Skeletal muscle tissue (tissue), 3 donors: ENCODE measurements at regions not wholly inside any gene's neighbourhood (a gene's known extent, or its start where the extent isn't known, plus 50 kb on each side); places are given as distances from the start of the nearest gene placed in this dataset.

ENCODE experiments used
- H3K27ac ChIP-seq: one replicate; pipeline ENCODE4 v1.7.0; 2013; ENCODE audit warnings: mild to moderate bottlenecking, low read depth, low read length, inconsistent platforms
- H3K27me3 ChIP-seq, 3 donors: one replicate each; pipeline ENCODE4 v1.7.0; 2013; ENCODE audit warnings: low read length in 3 of 3; ENCODE audit not compliant: control insufficient read depth in 3 of 3, insufficient read depth in 3 of 3
- H3K36me3 ChIP-seq, 3 donors: one replicate each; pipeline ENCODE4 v1.7.0; 2013; ENCODE audit warnings: low read length in 3 of 3; ENCODE audit not compliant: control insufficient read depth in 3 of 3, insufficient read depth in 3 of 3
- H3K4me1 ChIP-seq, 3 donors: one replicate each; pipeline ENCODE4 v1.7.0; 2013; ENCODE audit warnings: low read length in 3 of 3, mild to moderate bottlenecking in 3 of 3; ENCODE audit not compliant: control insufficient read depth in 3 of 3, insufficient read depth in 3 of 3
- H3K4me3 ChIP-seq, 3 donors: one replicate each; pipeline ENCODE4 v1.7.0; 2013; ENCODE audit warnings: low read length in 3 of 3
- H3K9ac ChIP-seq, 3 donors: one replicate each; pipeline ENCODE4 v1.7.0; 2013; ENCODE audit warnings: low read length in 3 of 3, mild to moderate bottlenecking in 3 of 3, moderate library complexity in 2 of 3, low read depth in 1 of 3
- H3K9me3 ChIP-seq, 3 donors: one replicate each; pipeline ENCODE4 v1.7.0; 2013; ENCODE audit warnings: low read length in 3 of 3; ENCODE audit not compliant: control insufficient read depth in 3 of 3
- donor health status: Osteomylitis.

DNA sequence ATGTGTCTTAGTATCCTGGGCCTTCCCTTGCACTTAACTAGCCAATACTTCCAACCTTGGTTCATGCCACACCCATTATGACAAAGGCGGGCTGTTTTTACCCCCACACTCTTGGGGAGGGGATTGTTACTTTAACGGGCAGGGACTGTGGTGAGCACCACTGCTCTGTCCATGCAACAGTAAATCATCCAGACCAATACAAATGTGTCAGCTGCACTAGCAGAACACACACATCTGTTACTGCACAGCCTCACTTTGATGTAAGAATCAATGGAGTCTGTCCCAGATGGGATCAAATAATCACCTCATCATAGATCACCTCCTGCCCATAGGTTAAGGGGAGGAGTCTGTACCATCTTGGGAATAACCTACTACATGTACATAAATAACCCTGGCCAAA is 58.1 kb downstream of the NPAP1 start:
- H3K9ac ChIP-seq: no peak overlapping the region
- H3K36me3 ChIP-seq: no peaks in the 10 kb centered on the region
- no peak overlapping the region for H3K27ac ChIP-seq
- no peaks in the 10 kb centered on the region for H3K27me3 ChIP-seq
- H3K4me1 ChIP-seq: no peaks in the 10 kb centered on the region
- H3K9me3 ChIP-seq: no peaks in the 10 kb centered on the region
- H3K4me3 ChIP-seq: no peak overlapping the region

DNA sequence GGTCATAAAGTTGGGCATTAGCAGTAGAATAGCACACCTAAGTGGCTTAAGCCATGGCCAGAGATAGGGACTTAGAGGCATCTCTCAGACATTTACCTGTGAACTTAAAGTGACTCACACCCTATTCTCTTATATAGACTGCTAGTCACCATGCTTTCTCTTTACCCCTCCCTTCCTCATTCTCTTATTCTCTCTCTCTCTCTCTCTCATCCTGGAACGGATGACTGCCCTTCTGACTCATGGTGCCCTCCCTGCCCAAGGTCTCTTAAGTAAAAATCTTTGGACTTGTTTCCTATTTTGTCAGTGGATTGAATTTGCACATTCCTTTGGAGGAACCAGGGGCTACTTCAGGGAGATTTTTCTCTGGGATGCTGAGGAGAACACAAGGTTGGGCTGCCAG is 58.8 kb downstream of the NPAP1 start:
- H3K27me3 ChIP-seq: no peaks in the 10 kb centered on the region

DNA sequence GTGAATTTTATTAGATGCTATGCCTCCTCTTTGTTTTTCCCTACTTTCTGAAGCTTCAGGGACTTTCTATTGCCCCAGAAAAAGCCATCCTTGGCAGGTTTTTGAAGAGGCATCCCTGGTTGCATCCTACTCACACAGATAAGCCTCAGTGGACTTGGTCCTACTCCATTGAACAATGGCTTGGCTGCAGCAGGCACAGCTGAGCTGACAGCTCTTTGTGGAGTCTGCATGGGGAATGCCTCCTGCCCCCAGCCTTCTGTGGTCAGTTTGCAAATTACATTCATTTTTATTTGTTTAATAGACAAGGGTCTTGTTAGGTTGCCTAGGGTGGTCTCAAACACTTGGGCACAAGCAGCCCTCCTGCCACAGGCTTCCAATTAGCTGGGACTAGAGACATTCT is 69.7 kb downstream of the NPAP1 start:
- Histone ChIP-seq H3K4me3 (no peak overlapping the region), H3K9me3 (peaks cover 0 to 3% (median 0%) of the 10 kb centered on the region in 3 donors), H3K9ac (no peak overlapping the region), H3K27ac (no peak overlapping the region), H3K36me3 (no peaks in the 10 kb centered on the region), H3K4me1 (no peaks in the 10 kb centered on the region), H3K27me3 (no peaks in the 10 kb centered on the region)

More for the DNA sequence above, 58.8 kb downstream of the NPAP1 start:
- Histone ChIP-seq H3K4me1 (no peaks in the 10 kb centered on the region), H3K9ac (no peak overlapping the region), H3K9me3 (no peaks in the 10 kb centered on the region), H3K27ac (no peak overlapping the region), H3K4me3 (no peak overlapping the region), H3K36me3 (no peaks in the 10 kb centered on the region)

DNA sequence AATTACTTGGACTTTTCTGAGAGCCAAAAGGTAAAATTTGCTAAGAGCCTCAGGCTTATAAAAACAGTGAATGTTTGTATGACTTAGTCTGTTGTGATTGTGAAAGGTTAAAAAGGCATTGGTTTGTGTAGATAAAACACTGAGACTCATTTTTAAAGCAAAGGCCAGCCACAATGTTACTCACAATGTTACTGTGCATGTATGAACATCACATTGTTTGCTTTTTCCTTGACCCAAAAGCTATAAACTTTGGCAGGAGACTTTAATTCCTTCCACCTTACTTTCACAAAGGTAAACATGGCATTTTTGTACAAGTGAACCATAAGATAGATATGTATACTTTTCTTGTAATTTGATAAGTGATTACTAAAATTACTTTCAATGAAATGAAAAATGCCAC is 70.5 kb downstream of the NPAP1 start:
- no peak overlapping the region for H3K4me3 ChIP-seq
- H3K4me1 ChIP-seq: no peaks in the 10 kb centered on the region
- peaks cover 0 to 3% (median 0%) of the 10 kb centered on the region in 3 donors for H3K9me3 ChIP-seq
- H3K27ac ChIP-seq: no peak overlapping the region
- H3K9ac ChIP-seq: no peak overlapping the region
- no peaks in the 10 kb centered on the region for H3K36me3 ChIP-seq
- no peaks in the 10 kb centered on the region for H3K27me3 ChIP-seq

DNA sequence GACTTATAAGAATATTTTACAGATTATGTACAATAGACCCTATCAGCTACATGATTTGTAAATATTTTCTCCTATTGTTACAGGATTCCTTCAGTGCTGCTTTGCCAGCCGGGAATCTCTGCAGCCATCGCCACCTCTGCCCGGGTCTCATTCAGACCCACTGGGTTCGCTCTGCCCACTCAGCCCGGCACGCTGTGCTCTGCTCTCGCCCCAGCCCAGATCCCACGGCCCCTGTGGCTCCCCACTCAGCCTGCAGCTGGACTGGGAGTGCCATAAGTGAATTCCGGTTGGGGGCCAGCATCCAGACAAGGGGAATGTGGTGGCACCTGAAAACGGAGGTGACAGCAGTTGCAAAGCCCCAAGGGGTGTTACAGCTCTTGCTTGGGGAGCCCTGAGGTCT is 71.8 kb downstream of the NPAP1 start:
- no peaks in the 10 kb centered on the region for H3K27me3 ChIP-seq
- no peak overlapping the region for H3K27ac ChIP-seq
- H3K9ac ChIP-seq: no peak overlapping the region
- no peaks in the 10 kb centered on the region for H3K4me1 ChIP-seq
- peaks cover 0 to 3% (median 0%) of the 10 kb centered on the region in 3 donors for H3K9me3 ChIP-seq
- no peaks in the 10 kb centered on the region for H3K36me3 ChIP-seq
- H3K4me3 ChIP-seq: no peak overlapping the region

GRCh38 chr15:24748812-24749439 is 73.4 kb downstream of the NPAP1 start:
- peaks cover 0 to 3% (median 0%) of the 10 kb centered on the region in 3 donors for H3K9me3 ChIP-seq
- no peak overlapping the region for H3K4me3 ChIP-seq
- H3K4me1 ChIP-seq: no peaks in the 10 kb centered on the region
- no peak overlapping the region for H3K9ac ChIP-seq
- H3K27me3 ChIP-seq: no peaks in the 10 kb centered on the region
- no peak overlapping the region for H3K27ac ChIP-seq
- no peaks in the 10 kb centered on the region for H3K36me3 ChIP-seq

DNA sequence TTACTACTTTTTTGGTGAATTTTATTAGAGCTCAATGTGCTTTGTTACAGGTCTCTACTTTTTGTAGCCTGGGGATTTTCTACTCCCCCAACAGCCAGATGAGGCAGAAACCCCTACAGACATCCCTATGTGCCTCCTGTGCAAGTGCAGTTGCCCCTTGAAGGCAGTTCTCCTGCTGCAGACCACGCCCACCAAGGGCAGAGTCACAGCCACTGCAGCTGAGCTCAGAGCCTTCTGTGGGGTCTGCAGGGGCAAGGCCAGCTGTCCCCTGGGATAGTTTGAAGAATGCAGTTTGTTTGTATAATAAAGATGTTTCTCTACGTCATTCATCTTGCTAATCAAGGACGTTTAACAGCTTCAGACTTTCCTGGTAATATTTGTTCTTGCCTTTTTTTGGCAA is 76.8 kb downstream of the NPAP1 start:
- Histone ChIP-seq H3K4me3 (no peak overlapping the region), H3K9me3 (no peaks in the 10 kb centered on the region), H3K27me3 (no peaks in the 10 kb centered on the region), H3K36me3 (no peaks in the 10 kb centered on the region), H3K9ac (no peak overlapping the region), H3K4me1 (no peaks in the 10 kb centered on the region), H3K27ac (no peak overlapping the region)

GRCh38 chr15:24756101-24756500 is 80.5 kb downstream of the NPAP1 start:
- H3K9me3 ChIP-seq: no peaks in the 10 kb centered on the region
- H3K4me3 ChIP-seq: no peak overlapping the region
- no peaks in the 10 kb centered on the region for H3K27me3 ChIP-seq
- H3K4me1 ChIP-seq: no peaks in the 10 kb centered on the region
- no peak overlapping the region for H3K9ac ChIP-seq
- H3K27ac ChIP-seq: no peak overlapping the region
- no peaks in the 10 kb centered on the region for H3K36me3 ChIP-seq

GRCh38 chr15:24760066-24760465 is 84.5 kb downstream of the NPAP1 start:
- H3K27ac ChIP-seq: no peak overlapping the region

GRCh38 chr15:24761704-24762302 is 86.2 kb downstream of the NPAP1 start:
- Histone ChIP-seq H3K9ac (no peak overlapping the region), H3K36me3 (no peaks in the 10 kb centered on the region), H3K27me3 (no peaks in the 10 kb centered on the region), H3K27ac (no peak overlapping the region), H3K4me3 (no peak overlapping the region), H3K9me3 (no peaks in the 10 kb centered on the region), H3K4me1 (no peaks in the 10 kb centered on the region)

More at GRCh38 chr15:24760066-24760465, 84.5 kb downstream of the NPAP1 start:
- H3K9ac ChIP-seq: no peak overlapping the region
- no peaks in the 10 kb centered on the region for H3K9me3 ChIP-seq
- no peaks in the 10 kb centered on the region for H3K27me3 ChIP-seq
- no peaks in the 10 kb centered on the region for H3K4me1 ChIP-seq
- H3K4me3 ChIP-seq: no peak overlapping the region
- no peaks in the 10 kb centered on the region for H3K36me3 ChIP-seq
